Mesenchymal stem cell (in vitro differentiated cells and primary cell): ENCODE measurements at regions not wholly inside any gene's neighbourhood (a gene's known extent, or its start where the extent isn't known, plus 50 kb on each side); places are given as distances from the start of the nearest gene placed in this dataset.

Source experiments
- DNase-seq: peaks from one replicate; pipeline ENCODE4 v3.0.0-alpha.2; 2013
- H2AFZ ChIP-seq: one replicate; pipeline ENCODE4 v1.6.1; 2013; ENCODE audit warnings: low read depth, mild to moderate bottlenecking, control low read depth, inconsistent platforms, low read length, moderate library complexity
- H2AK5ac ChIP-seq: 2 replicates; pipeline ENCODE4 v1.6.1; 2013; ENCODE audit warnings: low read length, moderate library complexity, mild to moderate bottlenecking, inconsistent platforms; ENCODE audit not compliant: severe bottlenecking
- H2BK120ac ChIP-seq: one replicate; pipeline ENCODE4 v1.6.1; 2013; ENCODE audit warnings: low read depth, mild to moderate bottlenecking, inconsistent platforms, low read length, moderate library complexity
- H2BK12ac ChIP-seq, 2 experiments: one replicate each; pipeline ENCODE4 v1.6.1; 2013; ENCODE audit warnings: inconsistent platforms in 2 of 2, low read length in 2 of 2, mild to moderate bottlenecking in 2 of 2, moderate library complexity in 2 of 2, control low read depth in 1 of 2
- H2BK15ac ChIP-seq: one replicate; pipeline ENCODE4 v1.6.1; 2013; ENCODE audit warnings: mild to moderate bottlenecking, low read depth, inconsistent platforms; ENCODE audit not compliant: poor library complexity, severe bottlenecking
- H2BK5ac ChIP-seq: 2 replicates; pipeline ENCODE4 v1.6.1; 2013; ENCODE audit warnings: low read depth, mild to moderate bottlenecking, low read length, control low read depth, inconsistent platforms; ENCODE audit not compliant: poor library complexity, severe bottlenecking
- H3K14ac ChIP-seq, 2 experiments: one replicate each; pipeline ENCODE4 v1.6.1; 2013; ENCODE audit warnings: inconsistent platforms in 2 of 2, low read length in 2 of 2, control low read depth in 1 of 2, mild to moderate bottlenecking in 1 of 2, moderate library complexity in 1 of 2
- H3K18ac ChIP-seq, 2 experiments: one replicate each; pipeline ENCODE4 v1.6.1; 2013; ENCODE audit warnings: inconsistent platforms in 2 of 2, low read length in 2 of 2, control low read depth in 1 of 2, low read depth in 1 of 2, mild to moderate bottlenecking in 1 of 2
- H3K23ac ChIP-seq, 2 experiments: one replicate each; pipeline ENCODE4 v1.6.1; 2013; ENCODE audit warnings: inconsistent platforms in 2 of 2, low read length in 2 of 2, mild to moderate bottlenecking in 2 of 2, moderate library complexity in 2 of 2, control low read depth in 1 of 2
- H3K27ac ChIP-seq: 2 replicates; pipeline ENCODE4 v1.5.1; 2013; ENCODE audit warnings: mild to moderate bottlenecking, moderate library complexity, low read length, control low read depth, inconsistent platforms; ENCODE audit not compliant: poor library complexity, severe bottlenecking
- H3K27me3 ChIP-seq, 2 experiments: 2 replicates each; pipeline versions ENCODE4 v1.6.1 to v1.7.0; 2013; ENCODE audit warnings: low read length in 2 of 2, mild to moderate bottlenecking in 2 of 2, moderate library complexity in 2 of 2, control low read depth in 1 of 2, inconsistent platforms in 1 of 2; ENCODE audit not compliant: control insufficient read depth in 1 of 2, insufficient read depth in 1 of 2
- H3K36me3 ChIP-seq, 2 experiments: 2 replicates each; pipeline versions ENCODE4 v1.6.1 to v1.7.0; 2013; ENCODE audit warnings: low read length in 2 of 2, control low read depth in 1 of 2, inconsistent platforms in 1 of 2, low read depth in 1 of 2, mild to moderate bottlenecking in 1 of 2; ENCODE audit not compliant: insufficient read depth in 2 of 2, control insufficient read depth in 1 of 2
- H3K4ac ChIP-seq, 2 experiments: one replicate each; pipeline ENCODE4 v1.6.1; 2013; ENCODE audit warnings: inconsistent platforms in 2 of 2, low read length in 2 of 2, mild to moderate bottlenecking in 2 of 2, moderate library complexity in 2 of 2, control low read depth in 1 of 2, low read depth in 1 of 2
- H3K4me1 ChIP-seq: 2 replicates; pipeline ENCODE4 v1.6.1; 2013; ENCODE audit warnings: low read depth, low read length, control low read depth; ENCODE audit not compliant: control insufficient read depth, insufficient read depth
- H3K4me2 ChIP-seq: 2 replicates; pipeline ENCODE4 v1.6.1; 2013; ENCODE audit warnings: low read length, mild to moderate bottlenecking, inconsistent platforms; ENCODE audit not compliant: poor library complexity, severe bottlenecking
- H3K4me3 ChIP-seq, 2 experiments: 2 replicates each; pipeline versions ENCODE4 v1.5.1 to v1.7.0; 2013; ENCODE audit warnings: low read length in 2 of 2, mild to moderate bottlenecking in 2 of 2, control low read depth in 1 of 2, low read depth in 1 of 2; ENCODE audit not compliant: insufficient read depth in 1 of 2
- H3K79me1 ChIP-seq: replicated peaks from 2 replicates; pipeline ENCODE4 v1.6.1; 2013; ENCODE audit warnings: mild to moderate bottlenecking, control low read depth, low read length, inconsistent platforms; ENCODE audit not compliant: poor library complexity, severe bottlenecking
- H3K9ac ChIP-seq: 2 replicates; pipeline ENCODE4 v1.7.0; 2013; ENCODE audit warnings: mild to moderate bottlenecking, low read length, moderate library complexity
- H3K9me3 ChIP-seq: 2 replicates; pipeline ENCODE4 v1.7.0; 2013; ENCODE audit warnings: mild to moderate bottlenecking, low read length; ENCODE audit not compliant: control insufficient read depth
- H4K8ac ChIP-seq: one replicate; pipeline ENCODE4 v1.6.1; 2013; ENCODE audit warnings: inconsistent platforms, mild to moderate bottlenecking, low read length, moderate library complexity
- H4K91ac ChIP-seq: one replicate; pipeline ENCODE4 v1.6.1; 2013; ENCODE audit warnings: mild to moderate bottlenecking, low read length, inconsistent platforms
- whole genome bisulfite sequencing: methylation state at CpG from one replicate; pipeline ENCODE4 v1.1.7; 2013; ENCODE audit warnings: mixed read lengths; 5-methylcytosine and 5-hydroxymethylcytosine counted together

GRCh38 chr7:159231017-159231416, 86.3 kb upstream of the VIPR2 start:
- no peak overlapping the region for H2BK120ac ChIP-seq
- H4K8ac ChIP-seq, result no peak overlapping the region
- H3K14ac ChIP-seq, result no peak overlapping the region
- no peak overlapping the region for H3K18ac ChIP-seq
- H3K9me3 ChIP-seq, result peaks cover 9% of the 10 kb centered on the region
- no peak overlapping the region for H4K91ac ChIP-seq
- no peak overlapping the region for H3K9ac ChIP-seq
- H3K27ac ChIP-seq, result no peak overlapping the region
- peaks cover 1% of the 10 kb centered on the region for H3K4me1 ChIP-seq
- no peak overlapping the region for H2BK5ac ChIP-seq
- H2AFZ ChIP-seq, result no peak overlapping the region
- no peak overlapping the region for H2BK15ac ChIP-seq
- no peak overlapping the region for H3K4ac ChIP-seq
- H3K79me1 ChIP-seq, result no peaks in the 10 kb centered on the region
- H3K4me3 ChIP-seq, result no peak overlapping the region
- H3K36me3 ChIP-seq, result no peaks in the 10 kb centered on the region
- H2BK12ac ChIP-seq, result no peak overlapping the region
- DNase-seq, result no peak
- WGBS, result 86% methylated on average over 33 of the region's 33 CpGs
- H3K23ac ChIP-seq, result no peak overlapping the region
- H3K27me3 ChIP-seq, result no peaks in the 10 kb centered on the region
- no peak overlapping the region for H2AK5ac ChIP-seq
- no peak overlapping the region for H3K4me2 ChIP-seq

- Histone ChIP-seq H3K9ac (no peak overlapping the region), H2BK12ac (no peak overlapping the region), H3K4me3 (no peak overlapping the region), H2AFZ (no peak overlapping the region), H4K8ac (no peak overlapping the region), H3K4ac (no peak overlapping the region), H2AK5ac (no peak overlapping the region), H3K27ac (no peak overlapping the region), H3K9me3 (peaks cover 9% of the 10 kb centered on the region), H2BK5ac (no peak overlapping the region), H2BK15ac (no peak overlapping the region), H3K4me1 (peaks cover 1% of the 10 kb centered on the region), H3K36me3 (no peaks in the 10 kb centered on the region), H3K79me1 (no peaks in the 10 kb centered on the region), H3K23ac (no peak overlapping the region), H3K4me2 (no peak overlapping the region), H3K27me3 (no peaks in the 10 kb centered on the region), H3K14ac (no peak overlapping the region), H2BK120ac (no peak overlapping the region), H4K91ac (no peak overlapping the region), H3K18ac (no peak overlapping the region)
- no peak for DNase-seq
- WGBS, result 72% methylated on average over 13 of the region's 13 CpGs
Observed at GRCh38 chr7:159229683-159230475, 85.2 kb upstream of the VIPR2 start.

GRCh38 chr7:159227433-159227832, 82.8 kb upstream of the VIPR2 start:
- no peak overlapping the region for H3K9ac ChIP-seq
- no peak for DNase-seq
- H3K18ac ChIP-seq, result no peak overlapping the region
- no peak overlapping the region for H4K8ac ChIP-seq
- H3K4me3 ChIP-seq, result no peak overlapping the region
- no peaks in the 10 kb centered on the region for H3K79me1 ChIP-seq
- peaks cover 9% of the 10 kb centered on the region for H3K9me3 ChIP-seq
- H3K36me3 ChIP-seq, result no peaks in the 10 kb centered on the region
- no peak overlapping the region for H2BK12ac ChIP-seq
- no peak overlapping the region for H3K4ac ChIP-seq
- no peak overlapping the region for H3K23ac ChIP-seq
- H2AK5ac ChIP-seq, result no peak overlapping the region
- H3K27ac ChIP-seq, result no peak overlapping the region
- no peak overlapping the region for H3K14ac ChIP-seq
- no peak overlapping the region for H3K4me2 ChIP-seq
- no peaks in the 10 kb centered on the region for H3K27me3 ChIP-seq
- no peak overlapping the region for H2BK5ac ChIP-seq
- no peak overlapping the region for H2BK15ac ChIP-seq
- H3K4me1 ChIP-seq, result peaks cover 1% of the 10 kb centered on the region
- no peak overlapping the region for H2BK120ac ChIP-seq
- H4K91ac ChIP-seq, result no peak overlapping the region
- no peak overlapping the region for H2AFZ ChIP-seq
- WGBS, result 62% methylated on average over 5 of the region's 5 CpGs

GRCh38 chr7:159226011-159226702, 81.5 kb upstream of the VIPR2 start:
- Histone ChIP-seq H3K79me1 (no peaks in the 10 kb centered on the region), H3K4me2 (no peak overlapping the region), H3K4ac (no peak overlapping the region), H3K4me1 (peaks cover 1% of the 10 kb centered on the region), H3K9me3 (peaks cover 9% of the 10 kb centered on the region), H4K91ac (no peak overlapping the region), H2AFZ (no peak overlapping the region), H2BK5ac (no peak overlapping the region), H3K27ac (no peak overlapping the region), H2BK12ac (no peak overlapping the region), H3K36me3 (no peaks in the 10 kb centered on the region), H2BK120ac (no peak overlapping the region), H3K9ac (no peak overlapping the region), H4K8ac (no peak overlapping the region), H3K18ac (no peak overlapping the region), H3K4me3 (no peak overlapping the region), H2AK5ac (no peak overlapping the region), H3K23ac (no peak overlapping the region), H2BK15ac (no peak overlapping the region), H3K27me3 (no peaks in the 10 kb centered on the region), H3K14ac (no peak overlapping the region)
- 49% methylated on average over 5 of the region's 6 CpGs for WGBS
- no peak for DNase-seq
